CD4-positive, alpha-beta memory T cell (primary cell): ENCODE measurements at regions not wholly inside any gene's neighbourhood (a gene's known extent, or its start where the extent isn't known, plus 50 kb on each side); places are given as distances from the start of the nearest gene placed in this dataset.

ENCODE experiments used
- CTCF ChIA-PET: fragments of 350-600 bp; sonication (Branson Sonifier 250); formaldehyde crosslinking; loops from one replicate; lab custom pipeline; 2021; ENCODE audit warnings: inconsistent platforms; ENCODE audit not compliant: partially characterized antibody; lab: Charles Lee
- POLR2A ChIA-PET: fragments of 350-600 bp; sonication (Branson Sonifier 250); formaldehyde crosslinking; loops from one replicate; lab custom pipeline; 2021; ENCODE audit not compliant: partially characterized antibody; lab: Charles Lee
- DNase-seq, 5 donors: peaks; one replicate each; pipeline versions ENCODE4 v3.0.0 to v3.0.0-alpha.2; 2020 to 2022; ENCODE audit warnings: mixed read lengths in 1 of 5
- H3K27ac ChIP-seq: one replicate; pipeline ENCODE4 v1.7.0; 2013; ENCODE audit warnings: low read depth, low read length
- H3K27me3 ChIP-seq: 2 replicates; pipeline ENCODE4 v1.7.0; 2013; ENCODE audit warnings: mild to moderate bottlenecking, low read length, moderate library complexity; ENCODE audit not compliant: insufficient read depth
- H3K36me3 ChIP-seq: 2 replicates; pipeline ENCODE4 v1.7.0; 2013; ENCODE audit warnings: mild to moderate bottlenecking, low read length, moderate library complexity; ENCODE audit not compliant: insufficient read depth
- H3K4me1 ChIP-seq: 2 replicates; pipeline ENCODE4 v1.7.0; 2013; ENCODE audit warnings: mild to moderate bottlenecking, low read length, moderate library complexity; ENCODE audit not compliant: insufficient read depth
- H3K4me3 ChIP-seq, 2 donors: one replicate each; pipeline ENCODE4 v1.7.0; 2013; ENCODE audit warnings: low read length in 2 of 2, mild to moderate bottlenecking in 1 of 2
- H3K9me3 ChIP-seq, 2 donors: one replicate each; pipeline ENCODE4 v1.7.0; 2013; ENCODE audit warnings: low read length in 2 of 2, control low read depth in 1 of 2; ENCODE audit not compliant: control insufficient read depth in 1 of 2
- H3K27ac Mint-ChIP-seq, 7 donors: one replicate each; pipeline ENCODE4 v1.8.0; 2020 to 2021; ENCODE audit warnings: mixed read lengths in 7 of 7, mild to moderate bottlenecking in 6 of 7, inconsistent platforms in 3 of 7, moderate library complexity in 3 of 7
- H3K27me3 Mint-ChIP-seq, 2 donors: one replicate each; pipeline ENCODE4 v1.8.0; 2020 to 2021; ENCODE audit warnings: mixed read lengths in 2 of 2
- H3K36me3 Mint-ChIP-seq, 2 donors: one replicate each; pipeline ENCODE4 v1.8.0; 2020 to 2021; ENCODE audit warnings: mixed read lengths in 2 of 2, inconsistent platforms in 1 of 2, mild to moderate bottlenecking in 1 of 2
- H3K4me1 Mint-ChIP-seq, 4 donors: one replicate each; pipeline ENCODE4 v1.8.0; 2020 to 2021; ENCODE audit warnings: mixed read lengths in 4 of 4, mild to moderate bottlenecking in 1 of 4
- H3K4me3 Mint-ChIP-seq, 8 donors: one replicate each; pipeline ENCODE4 v1.8.0; 2020 to 2021; ENCODE audit warnings: mixed read lengths in 8 of 8, mild to moderate bottlenecking in 7 of 8, moderate library complexity in 6 of 8, inconsistent platforms in 3 of 8
- H3K9me3 Mint-ChIP-seq, 8 donors: one replicate each; pipeline ENCODE4 v1.8.0; 2020 to 2021; ENCODE audit warnings: mixed read lengths in 8 of 8, mild to moderate bottlenecking in 5 of 8, inconsistent platforms in 3 of 8, moderate library complexity in 1 of 8
- intact Hi-C: fragments of 100-400 bp; cut with micrococcal nuclease; formaldehyde crosslinking; loops from one replicate; pipeline ENCODE4 v1.15.1; 2023

- H3K27me3 ChIP-seq = no peaks in the 10 kb centered on the region
- DNase-seq = no peak
- H3K4me1 ChIP-seq = no peaks in the 10 kb centered on the region
- H3K4me1 Mint-ChIP-seq = no peaks in the 10 kb centered on the region
- no peak overlapping the region for H3K27ac Mint-ChIP-seq
- intact Hi-C loops = no loop called here
- no peak overlapping the region for H3K4me3 ChIP-seq
- no peaks in the 10 kb centered on the region for H3K36me3 ChIP-seq
- POLR2A ChIA-PET = no interaction called here
- no peaks in the 10 kb centered on the region for H3K36me3 Mint-ChIP-seq
- no peaks in the 10 kb centered on the region for H3K27me3 Mint-ChIP-seq
- no peak overlapping the region for H3K27ac ChIP-seq
- H3K4me3 Mint-ChIP-seq = no peak overlapping the region
- H3K9me3 ChIP-seq = no peaks in the 10 kb centered on the region
- H3K9me3 Mint-ChIP-seq = peaks cover 0 to 3% (median 0%) of the 10 kb centered on the region in 8 donors
- CTCF ChIA-PET = no interaction called here
Measured at GRCh38 chr18:45334191-45334590, 281.1 kb upstream of the SLC14A2 start.

GRCh38 chr18:45335282-45336043, 279.8 kb upstream of the SLC14A2 start:
- Histone ChIP-seq H3K27ac (no peak overlapping the region), H3K4me1 (no peaks in the 10 kb centered on the region), H3K36me3 (no peaks in the 10 kb centered on the region), H3K27me3 (no peaks in the 10 kb centered on the region), H3K4me3 (no peak overlapping the region), H3K9me3 (no peaks in the 10 kb centered on the region)
- Mint-ChIP-seq H3K36me3 (no peaks in the 10 kb centered on the region), H3K4me1 (no peaks in the 10 kb centered on the region), H3K9me3 (peaks cover 0 to 5% (median 0%) of the 10 kb centered on the region in 8 donors), H3K4me3 (no peak overlapping the region), H3K27ac (no peak overlapping the region), H3K27me3 (no peaks in the 10 kb centered on the region)
- ChIA-PET CTCF (no interaction called here), POLR2A (no interaction called here)
- intact Hi-C loops = no loop called here
- DNase-seq = no peak

GRCh38 chr18:45336448-45336847, 278.8 kb upstream of the SLC14A2 start:
- H3K36me3 ChIP-seq = no peaks in the 10 kb centered on the region
- H3K4me3 Mint-ChIP-seq = no peak overlapping the region
- no peak overlapping the region for H3K4me3 ChIP-seq
- H3K27me3 Mint-ChIP-seq = peaks cover 0 to 2% of the 10 kb centered on the region in 2 donors
- ChIA-PET POLR2A (no interaction called here), CTCF (no interaction called here)
- no peaks in the 10 kb centered on the region for H3K9me3 ChIP-seq
- intact Hi-C loops = no loop called here
- no peak for DNase-seq
- no peak overlapping the region for H3K27ac Mint-ChIP-seq
- no peak overlapping the region for H3K27ac ChIP-seq
- H3K9me3 Mint-ChIP-seq = peaks cover 0 to 5% (median 0%) of the 10 kb centered on the region in 8 donors
- no peaks in the 10 kb centered on the region for H3K36me3 Mint-ChIP-seq
- no peaks in the 10 kb centered on the region for H3K4me1 ChIP-seq
- H3K4me1 Mint-ChIP-seq = no peaks in the 10 kb centered on the region
- H3K27me3 ChIP-seq = no peaks in the 10 kb centered on the region

GRCh38 chr18:45337477-45337876, 277.8 kb upstream of the SLC14A2 start:
- POLR2A ChIA-PET = no interaction called here
- DNase-seq = no peak
- Mint-ChIP-seq H3K4me3 (no peak overlapping the region), H3K9me3 (peaks cover 0 to 5% (median 0%) of the 10 kb centered on the region in 8 donors), H3K4me1 (no peaks in the 10 kb centered on the region), H3K27me3 (peaks cover 2 to 3% of the 10 kb centered on the region in 2 donors), H3K36me3 (no peaks in the 10 kb centered on the region), H3K27ac (no peak overlapping the region)
- Histone ChIP-seq H3K36me3 (no peaks in the 10 kb centered on the region), H3K4me3 (no peak overlapping the region), H3K9me3 (no peaks in the 10 kb centered on the region), H3K27me3 (no peaks in the 10 kb centered on the region), H3K4me1 (no peaks in the 10 kb centered on the region), H3K27ac (no peak overlapping the region)
- intact Hi-C loops = no loop called here
- CTCF ChIA-PET = no interaction called here

- ChIA-PET POLR2A (no interaction called here), CTCF (no interaction called here)
- H3K27me3 ChIP-seq = no peaks in the 10 kb centered on the region
- no peaks in the 10 kb centered on the region for H3K36me3 ChIP-seq
- peaks cover 0 to 5% (median 0%) of the 10 kb centered on the region in 8 donors for H3K9me3 Mint-ChIP-seq
- no peak overlapping the region for H3K27ac ChIP-seq
- H3K27ac Mint-ChIP-seq = no peak overlapping the region
- H3K4me1 ChIP-seq = no peaks in the 10 kb centered on the region
- no peak overlapping the region for H3K4me3 Mint-ChIP-seq
- intact Hi-C loops = no loop called here
- no peaks in the 10 kb centered on the region for H3K4me1 Mint-ChIP-seq
- peaks cover 2 to 3% of the 10 kb centered on the region in 2 donors for H3K27me3 Mint-ChIP-seq
- H3K9me3 ChIP-seq = no peaks in the 10 kb centered on the region
- no peaks in the 10 kb centered on the region for H3K36me3 Mint-ChIP-seq
- H3K4me3 ChIP-seq = no peak overlapping the region
- no peak for DNase-seq
Measured at GRCh38 chr18:45339810-45340550, 275.3 kb upstream of the SLC14A2 start.

- H3K27me3 Mint-ChIP-seq = peaks cover 2 to 3% of the 10 kb centered on the region in 2 donors
- intact Hi-C loops = no loop called here
- H3K4me1 Mint-ChIP-seq = no peaks in the 10 kb centered on the region
- H3K4me3 Mint-ChIP-seq = no peak overlapping the region
- no peak overlapping the region for H3K27ac Mint-ChIP-seq
- ChIA-PET CTCF (no interaction called here), POLR2A (no interaction called here)
- H3K4me1 ChIP-seq = no peaks in the 10 kb centered on the region
- H3K36me3 ChIP-seq = no peaks in the 10 kb centered on the region
- DNase-seq = no peak
- no peaks in the 10 kb centered on the region for H3K27me3 ChIP-seq
- H3K4me3 ChIP-seq = no peak overlapping the region
- no peaks in the 10 kb centered on the region for H3K9me3 ChIP-seq
- H3K36me3 Mint-ChIP-seq = no peaks in the 10 kb centered on the region
- H3K27ac ChIP-seq = no peak overlapping the region
- peaks cover 0 to 3% (median 0%) of the 10 kb centered on the region in 8 donors for H3K9me3 Mint-ChIP-seq
Measured at GRCh38 chr18:45340884-45341283, 274.4 kb upstream of the SLC14A2 start.

- H3K27ac Mint-ChIP-seq = no peak overlapping the region
- no peaks in the 10 kb centered on the region for H3K4me1 Mint-ChIP-seq
Measured at GRCh38 chr18:45341454-45341853, 273.8 kb upstream of the SLC14A2 start.

More at GRCh38 chr18:45341454-45341853, 273.8 kb upstream of the SLC14A2 start:
- CTCF ChIA-PET = no interaction called here
- peaks cover 0 to 3% (median 0%) of the 10 kb centered on the region in 8 donors for H3K9me3 Mint-ChIP-seq
- Histone ChIP-seq H3K27ac (no peak overlapping the region), H3K4me3 (no peak overlapping the region), H3K27me3 (no peaks in the 10 kb centered on the region), H3K9me3 (no peaks in the 10 kb centered on the region), H3K4me1 (no peaks in the 10 kb centered on the region), H3K36me3 (no peaks in the 10 kb centered on the region)
- intact Hi-C loops = no loop called here
- DNase-seq = no peak
- POLR2A ChIA-PET = no interaction called here
- no peaks in the 10 kb centered on the region for H3K36me3 Mint-ChIP-seq
- H3K4me3 Mint-ChIP-seq = no peak overlapping the region
- peaks cover 2 to 3% of the 10 kb centered on the region in 2 donors for H3K27me3 Mint-ChIP-seq
